GM12878 (cell line): ENCODE measurements at regions not wholly inside any gene's neighbourhood (a gene's known extent, or its start where the extent isn't known, plus 50 kb on each side); places are given as distances from the start of the nearest gene placed in this dataset.

Experiments used
- ATAC-seq: fragments of 200-7000 bp; cut with Tn5 transposase; 3 replicates; pipeline ENCODE4 v1.9.1; 2020; ENCODE audit warnings: mild to moderate bottlenecking, moderate library complexity
- BruUV-seq: library from RNA; stranded (reverse); fragments of 400-500 nt; replicated peaks from 2 replicates; lab custom pipeline; 2021; lab: Mats Ljungman, UMichigan
- CTCF ChIA-PET: fragments of 300-600 bp; sonication (Branson Sonifier 250); formaldehyde crosslinking; extraction: SDS; loops from one replicate; lab custom pipeline; 2021; ENCODE audit warnings: inconsistent platforms; lab: Yijun Ruan, JAX
- POLR2A ChIA-PET: fragments of 350-600 bp; formaldehyde crosslinking; extraction: SDS; loops from one replicate; lab custom pipeline; 2021; ENCODE audit warnings: inconsistent platforms; lab: Charles Lee
- RAD21 ChIA-PET: fragments of 300-600 bp; sonication (Branson Sonifier 250); formaldehyde crosslinking; loops from one replicate; lab custom pipeline; 2023; ENCODE audit warnings: antibody characterized with exemption; ENCODE audit not compliant: unreplicated experiment; lab: Charles Lee
- SMC1A ChIA-PET: fragments of 300-600 bp; sonication (Branson Sonifier 250); formaldehyde crosslinking; loops from one replicate; lab custom pipeline; 2023; ENCODE audit not compliant: unreplicated experiment, uncharacterized antibody; lab: Charles Lee
- DNase-seq: peaks from one replicate; pipeline ENCODE4 v3.0.0-alpha.2; 2011; ENCODE audit warnings: low read depth, low spot score
- FAIRE-seq: peaks from 3 replicates; lab custom pipeline; 2011; peaks lifted over from hg19 to GRCh38; lab: Jason Lieb, UNC
- H2AFZ ChIP-seq: 2 replicates; pipeline ENCODE4 v1.6.0; 2011; ENCODE audit warnings: low read depth, low read length, control low read depth; ENCODE audit not compliant: control insufficient read depth
- H3K27ac ChIP-seq: 2 replicates; pipeline ENCODE4 v1.5.1; 2011; ENCODE audit warnings: control low read depth; ENCODE audit not compliant: control insufficient read depth, insufficient read depth
- H3K27me3 ChIP-seq, 2 experiments: replicated peaks in 1 of 2; 2 replicates each; pipeline versions ENCODE4 v1.6.0 to v1.6.1; 2011; ENCODE audit warnings: low read length in 1 of 2; ENCODE audit not compliant: control insufficient read depth in 2 of 2, insufficient read depth in 2 of 2
- H3K36me3 ChIP-seq, 2 experiments: 2 replicates each; pipeline ENCODE4 v1.5.1; 2011; ENCODE audit warnings: low read length in 1 of 2; ENCODE audit not compliant: control insufficient read depth in 2 of 2, insufficient read depth in 2 of 2
- H3K4me1 ChIP-seq: 2 replicates; pipeline ENCODE4 v1.6.1; 2011; ENCODE audit warnings: mild to moderate bottlenecking, low read length, moderate library complexity, mixed read lengths; ENCODE audit not compliant: control insufficient read depth, insufficient read depth
- H3K4me2 ChIP-seq: 2 replicates; pipeline ENCODE4 v1.6.0; 2011; ENCODE audit warnings: control low read depth; ENCODE audit not compliant: control insufficient read depth, insufficient read depth
- H3K4me3 ChIP-seq: fragments of 200-600 bp; sonication (generic); 2 replicates; pipeline ENCODE4 v1.5.1; 2016
- H3K79me2 ChIP-seq: 2 replicates; pipeline ENCODE4 v1.6.0; 2011; ENCODE audit warnings: low read length; ENCODE audit not compliant: control insufficient read depth, insufficient read depth
- H3K9ac ChIP-seq: 2 replicates; pipeline ENCODE4 v1.8.0; 2011; ENCODE audit warnings: low read length, control low read depth, mixed read lengths; ENCODE audit not compliant: control insufficient read depth, insufficient read depth
- H3K9me3 ChIP-seq: replicated peaks from 3 replicates; pipeline ENCODE4 v1.5.1; 2011; ENCODE audit warnings: mild to moderate bottlenecking, low read length; ENCODE audit not compliant: control insufficient read depth, insufficient read depth
- H4K20me1 ChIP-seq: 2 replicates; pipeline ENCODE4 v1.6.0; 2011; ENCODE audit not compliant: control insufficient read depth, insufficient read depth
- BCL3 ChIP-seq: IDR thresholded peaks from 2 replicates; pipeline ENCODE4 v1.6.1; 2011; ENCODE audit warnings: borderline replicate concordance, low read depth, mild to moderate bottlenecking, moderate library complexity, low read length; ENCODE audit not compliant: insufficient read depth, poor library complexity, severe bottlenecking
- CBX5 ChIP-seq: sonication (generic); IDR thresholded peaks from 2 replicates; pipeline ENCODE4 v1.6.1; 2016; ENCODE audit warnings: low read depth, moderate library complexity, mild to moderate bottlenecking, inconsistent platforms
- FOXM1 ChIP-seq: IDR thresholded peaks from 2 replicates; pipeline ENCODE4 v1.6.1; 2012; ENCODE audit warnings: low read depth, mild to moderate bottlenecking, inconsistent platforms, low read length, moderate library complexity
- HCFC1 ChIP-seq: fragments of 150-350 bp; IDR thresholded peaks from 2 replicates; pipeline ENCODE4 v1.6.1; 2014; ENCODE audit warnings: low read length
- MYC ChIP-seq: IDR thresholded peaks from 2 replicates; pipeline ENCODE4 v1.6.1; 2011; ENCODE audit warnings: mild to moderate bottlenecking, low read length, moderate library complexity, inconsistent platforms; ENCODE audit not compliant: insufficient read depth, insufficient replicate concordance, insufficient read length, severe bottlenecking
- TARDBP ChIP-seq: IDR thresholded peaks from 2 replicates; pipeline ENCODE4 v1.6.1; 2016; ENCODE audit warnings: borderline replicate concordance
- ZZZ3 ChIP-seq: IDR thresholded peaks from 2 replicates; pipeline ENCODE4 v1.6.1; 2011; ENCODE audit warnings: low read depth; ENCODE audit not compliant: control insufficient read depth, insufficient read length
- WGBS: methylation state at CpG from one replicate; pipeline ENCODE4 v1.1.6; 2016; ENCODE audit warnings: low lambda C conversion rate; ENCODE audit not compliant: insufficient replicate concordance, insufficient coverage; ENCODE audit errors: missing lambda C conversion rate; 5-methylcytosine and 5-hydroxymethylcytosine counted together
- in situ Hi-C: fragments of 300-500 bp; cut with MboI; formaldehyde crosslinking; loops from 9 replicates; pipeline ENCODE4 v1.14.3; 2018; ENCODE audit warnings: mixed read lengths
- intact Hi-C: fragments of 100-400 bp; cut with micrococcal nuclease; formaldehyde crosslinking; loops from one replicate; pipeline ENCODE4 v1.14.2; 2022; ENCODE audit not compliant: unreplicated experiment

GRCh38 chr6:86871681-86872080 lies 65.6 kb upstream of the HTR1E start (continued):
- TF ChIP-seq TARDBP (no peak), ZZZ3 (no peak), MYC (no peak)
- TF ChIP-seq, all 136 proteins: peak for 0

GRCh38 chr6:86869500-86869899 lies 67.8 kb upstream of the HTR1E start:
- Histone ChIP-seq H2AFZ (no peak overlapping the region), H3K4me3 (no peak overlapping the region), H4K20me1 (no peaks in the 10 kb centered on the region), H3K9me3 (no peaks in the 10 kb centered on the region), H3K4me2 (no peak overlapping the region), H3K79me2 (no peaks in the 10 kb centered on the region), H3K36me3 (no peaks in the 10 kb centered on the region), H3K9ac (no peak overlapping the region), H3K27ac (no peak overlapping the region), H3K4me1 (no peaks in the 10 kb centered on the region), H3K27me3 (no peaks in the 10 kb centered on the region)
- intact Hi-C loops (no loop called here), in situ Hi-C loops (no loop called here)
- BruUV-seq: no TSS peak
- no peak for ATAC-seq
- no peak for FAIRE-seq
- TF ChIP-seq CBX5: peak; percentile 81; the same call in 1 of the 2 replicates
- no peak for TF ChIP-seq BCL3
- no peak for TF ChIP-seq HCFC1
- no peak for TF ChIP-seq FOXM1
- ChIA-PET CTCF (interaction anchor here (1.2 kb wide), 1 partner anchor 12 kb away, joined by 3 read pairs; no protein-coding TSS in a partner anchor), RAD21 (no interaction called here), POLR2A (no interaction called here), SMC1A (no interaction called here)
- WGBS: 0% methylated on average over 1 of the region's 1 CpG
- DNase-seq: no peak
